Left colon (tissue), 2 donors: ENCODE measurements at regions not wholly inside any gene's neighbourhood (a gene's known extent, or its start where the extent isn't known, plus 50 kb on each side); places are given as distances from the start of the nearest gene placed in this dataset.

ENCODE experiments used
- ATAC-seq: fragments of 200-7000 bp; cut with Tn5 transposase; one replicate; pipeline ENCODE4 v1.9.1; 2020; ENCODE audit warnings: mild to moderate bottlenecking, moderate library complexity
- DNase-seq, 2 donors: peaks; one replicate each; pipeline ENCODE4 v3.0.0-alpha.2; 2020
- intact Hi-C, 2 donors: fragments of 100-400 bp; cut with DNase I in 1 of 2; cut with micrococcal nuclease in 1 of 2; formaldehyde crosslinking; loops; one replicate each; pipeline versions ENCODE4 v1.11.2 to v1.14.0; 2022; cut with DNase I, micrococcal nuclease
- donor health status: DM: no; HTN: no; CAD: no.
- donor health status: DM: yes; HTN: yes; CAD: no.

- ATAC-seq, result no peak
- intact Hi-C loops, result no loop called here
- no peak for DNase-seq
Measured at GRCh38 chr18:10182009-10182624, 268.3 kb downstream of the VAPA start.

- intact Hi-C loops, result no loop called here
- no peak for ATAC-seq
- DNase-seq, result no peak
Measured at GRCh38 chr18:10184776-10185175, 269.7 kb upstream of the APCDD1 start.

GRCh38 chr18:10188971-10189810 is 265.2 kb upstream of the APCDD1 start:
- intact Hi-C loops, result no loop called here
- ATAC-seq (no peak), DNase-seq (no peak)

- DNase-seq (no peak), ATAC-seq (no peak)
- intact Hi-C loops, result no loop called here
Measured at GRCh38 chr18:10190564-10190963, 263.9 kb upstream of the APCDD1 start.

GRCh38 chr18:10193444-10193843 is 261.0 kb upstream of the APCDD1 start:
- intact Hi-C loops, result no loop called here
- ATAC-seq (no peak), DNase-seq (no peak)

GRCh38 chr18:10194592-10194991 is 259.8 kb upstream of the APCDD1 start:
- intact Hi-C loops, result no loop called here
- ATAC-seq (no peak), DNase-seq (no peak)

- no peak for ATAC-seq
- intact Hi-C loops, result no loop called here
- no peak for DNase-seq
Measured at GRCh38 chr18:10195529-10195928, 258.9 kb upstream of the APCDD1 start.

GRCh38 chr18:10197097-10197496 is 257.3 kb upstream of the APCDD1 start:
- peak; percentile 80 for ATAC-seq
- DNase-seq, result peak; percentile 16 to 54
- intact Hi-C loops, result no loop called here

- DNase-seq (no peak), ATAC-seq (no peak)
- intact Hi-C loops, result no loop called here
Measured at GRCh38 chr18:10201226-10201625, 253.2 kb upstream of the APCDD1 start.

- intact Hi-C loops, result no loop called here
- ATAC-seq, result no peak
Measured at GRCh38 chr18:10201659-10202058, 252.8 kb upstream of the APCDD1 start.

GRCh38 chr18:10202845-10203321 is 251.6 kb upstream of the APCDD1 start:
- DNase-seq (no peak), ATAC-seq (no peak)
- intact Hi-C loops, result no loop called here

More at GRCh38 chr18:10201659-10202058, 252.8 kb upstream of the APCDD1 start:
- no peak for DNase-seq

GRCh38 chr18:10205151-10205550 is 249.3 kb upstream of the APCDD1 start:
- intact Hi-C loops, result no loop called here
- DNase-seq (no peak), ATAC-seq (no peak)

GRCh38 chr18:10207682-10208345 is 246.6 kb upstream of the APCDD1 start:
- intact Hi-C loops, result no loop called here
- no peak for ATAC-seq
- DNase-seq, result no peak

GRCh38 chr18:10209302-10209701 is 245.1 kb upstream of the APCDD1 start:
- no peak for ATAC-seq
- intact Hi-C loops, result no loop called here
- no peak for DNase-seq

GRCh38 chr18:10210057-10210633 is 244.3 kb upstream of the APCDD1 start:
- intact Hi-C loops, result no loop called here
- ATAC-seq, result no peak
- no peak for DNase-seq

GRCh38 chr18:10213526-10213925 is 240.9 kb upstream of the APCDD1 start:
- ATAC-seq (no peak), DNase-seq (no peak)
- intact Hi-C loops, result no loop called here

- DNase-seq, result no peak
- intact Hi-C loops, result no loop called here
- ATAC-seq, result no peak
Measured at GRCh38 chr18:10215446-10215845, 239.0 kb upstream of the APCDD1 start.

GRCh38 chr18:10216791-10217190 is 237.6 kb upstream of the APCDD1 start:
- ATAC-seq (no peak), DNase-seq (no peak)
- intact Hi-C loops, result no loop called here

GRCh38 chr18:10217211-10217610 is 237.2 kb upstream of the APCDD1 start:
- DNase-seq, result no peak
- no peak for ATAC-seq
- intact Hi-C loops, result no loop called here

GRCh38 chr18:10225300-10225699 is 229.1 kb upstream of the APCDD1 start:
- intact Hi-C loops, result no loop called here
- DNase-seq, result no peak
- ATAC-seq, result no peak
